Neural crest cell (in vitro differentiated cells): ENCODE measurements at regions not wholly inside any gene's neighbourhood (a gene's known extent, or its start where the extent isn't known, plus 50 kb on each side); places are given as distances from the start of the nearest gene placed in this dataset.
"Not testable (repeated sequence)": the region's sequence is repeated elsewhere in the genome, so short reads cannot be mapped to it uniquely, and the experiment has no call there.

Experiments
- DNase-seq: peaks from one replicate; pipeline ENCODE4 v3.0.0; 2021; ENCODE audit warnings: low read depth, mixed read lengths, low spot score
- H3K27ac Mint-ChIP-seq: one replicate; pipeline ENCODE4 v1.8.0; 2021; ENCODE audit warnings: mild to moderate bottlenecking, mixed read lengths; ENCODE audit not compliant: unreplicated experiment
- H3K27me3 Mint-ChIP-seq: 2 replicates; pipeline ENCODE4 v1.8.0; 2021; ENCODE audit warnings: low read depth, mild to moderate bottlenecking, mixed read lengths
- H3K36me3 Mint-ChIP-seq: 2 replicates; pipeline ENCODE4 v1.8.0; 2021; ENCODE audit warnings: low read depth, mild to moderate bottlenecking, mixed read lengths
- H3K4me1 Mint-ChIP-seq: 2 replicates; pipeline ENCODE4 v1.8.0; 2021; ENCODE audit warnings: mixed read lengths
- H3K4me3 Mint-ChIP-seq: one replicate; pipeline ENCODE4 v1.8.0; 2021; ENCODE audit warnings: mild to moderate bottlenecking, mixed read lengths
- H3K9me3 Mint-ChIP-seq: 2 replicates; pipeline ENCODE4 v1.8.0; 2021; ENCODE audit warnings: mixed read lengths
- CTCF ChIP-seq: fragments of 200-600 bp; sonication (generic); conservative IDR thresholded peaks from 2 replicates; pipeline ENCODE4 v1.5.0; 2021; ENCODE audit warnings: antibody characterized with exemption, mild to moderate bottlenecking

DNA sequence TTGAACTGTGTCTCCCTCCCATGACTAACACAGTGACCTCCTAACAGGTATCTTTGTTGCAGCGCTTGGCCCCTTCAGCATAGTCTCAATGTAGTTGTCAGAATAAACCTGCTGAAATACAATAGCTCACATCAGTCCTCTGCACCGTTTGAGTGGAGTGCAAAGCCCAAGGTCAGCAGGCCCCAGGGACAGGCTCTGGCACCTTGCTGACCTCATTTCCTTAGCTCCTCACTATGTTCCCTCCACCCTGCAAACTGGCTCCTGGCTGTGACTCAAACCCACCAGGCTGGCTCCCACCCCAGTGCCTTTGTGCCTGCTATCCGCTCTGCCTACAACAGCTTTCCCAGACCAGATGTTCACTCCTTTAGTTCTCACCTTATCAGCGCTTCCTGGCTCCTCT lies 146.7 kb downstream of the LRATD1 start:
- no peak for TF ChIP-seq CTCF
- DNase-seq, result no peak
- no peaks in the 10 kb centered on the region for H3K36me3 Mint-ChIP-seq
- H3K27me3 Mint-ChIP-seq, result no peaks in the 10 kb centered on the region
- H3K9me3 Mint-ChIP-seq, result peaks cover 3% of the 10 kb centered on the region
- no peak overlapping the region for H3K4me3 Mint-ChIP-seq
- H3K4me1 Mint-ChIP-seq, result no peaks in the 10 kb centered on the region
- H3K27ac Mint-ChIP-seq, result no peak overlapping the region

DNA sequence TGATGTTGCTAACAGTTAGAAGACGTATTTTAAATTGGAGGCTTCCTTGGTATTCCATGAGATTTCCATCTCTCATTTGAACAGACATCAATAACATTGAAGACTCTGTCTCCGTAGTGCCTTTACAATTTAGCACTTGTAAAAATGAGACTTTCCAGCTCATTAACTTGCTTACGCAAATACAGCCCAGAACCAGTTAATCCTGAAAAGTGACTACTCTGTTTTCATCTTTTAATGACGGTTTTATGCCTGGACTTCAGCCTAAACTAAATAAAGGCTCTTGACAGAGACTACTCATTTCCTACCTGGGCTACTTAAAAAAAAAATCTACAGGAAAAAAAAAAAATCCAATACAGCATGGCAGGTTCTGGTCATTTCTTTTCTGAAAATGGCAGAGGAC lies 148.6 kb downstream of the LRATD1 start:
- Mint-ChIP-seq H3K36me3 (no peaks in the 10 kb centered on the region), H3K27me3 (no peaks in the 10 kb centered on the region), H3K27ac (no peak overlapping the region), H3K9me3 (peaks cover 3% of the 10 kb centered on the region), H3K4me1 (no peaks in the 10 kb centered on the region), H3K4me3 (no peak overlapping the region)
- no peak for DNase-seq
- TF ChIP-seq CTCF, result no peak

DNA sequence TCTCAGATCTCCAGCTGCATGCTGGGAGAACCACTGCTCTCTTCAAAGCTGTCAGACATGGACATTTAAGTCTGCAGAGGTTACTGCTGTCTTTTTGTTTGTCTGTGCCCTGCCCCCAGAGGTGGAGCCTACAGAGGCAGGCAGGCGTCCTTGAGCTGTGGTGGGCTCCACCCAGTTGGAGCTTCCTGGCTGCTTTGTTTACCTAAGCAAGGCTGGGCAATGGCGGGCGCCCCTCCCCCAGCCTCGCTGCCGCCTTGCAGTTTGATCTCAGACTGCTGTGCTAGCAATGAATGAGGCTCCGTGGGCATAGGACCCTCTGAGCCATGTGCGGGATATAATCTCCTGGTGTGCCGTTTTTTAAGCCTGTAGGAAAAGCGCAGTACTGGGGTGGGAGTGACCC lies 156.3 kb downstream of the LRATD1 start:
- DNase-seq, H3K9me3 Mint-ChIP-seq, H3K4me3 Mint-ChIP-seq, H3K36me3 Mint-ChIP-seq, H3K27ac Mint-ChIP-seq, H3K4me1 Mint-ChIP-seq, H3K27me3 Mint-ChIP-seq: not testable (repeated sequence)

GRCh38 chr2:14790041-14790640 lies 157.6 kb downstream of the LRATD1 start:
- peaks cover 7% of the 10 kb centered on the region for H3K9me3 Mint-ChIP-seq
- H3K36me3 Mint-ChIP-seq, result peaks cover 5% of the 10 kb centered on the region
- H3K4me3 Mint-ChIP-seq, result no peak overlapping the region
- no peak overlapping the region for H3K27ac Mint-ChIP-seq
- no peaks in the 10 kb centered on the region for H3K4me1 Mint-ChIP-seq
- no peak for DNase-seq
- TF ChIP-seq CTCF, result no peak
- no peaks in the 10 kb centered on the region for H3K27me3 Mint-ChIP-seq

- no peaks in the 10 kb centered on the region for H3K36me3 Mint-ChIP-seq
- no peaks in the 10 kb centered on the region for H3K27me3 Mint-ChIP-seq
- TF ChIP-seq CTCF, result no peak
- H3K4me3 Mint-ChIP-seq, result no peak overlapping the region
- peaks cover 4% of the 10 kb centered on the region for H3K9me3 Mint-ChIP-seq
- H3K27ac Mint-ChIP-seq, result no peak overlapping the region
- H3K4me1 Mint-ChIP-seq, result no peaks in the 10 kb centered on the region
- DNase-seq, result no peak
Measured at GRCh38 chr2:14803994-14804393, 171.5 kb downstream of the LRATD1 start.

DNA sequence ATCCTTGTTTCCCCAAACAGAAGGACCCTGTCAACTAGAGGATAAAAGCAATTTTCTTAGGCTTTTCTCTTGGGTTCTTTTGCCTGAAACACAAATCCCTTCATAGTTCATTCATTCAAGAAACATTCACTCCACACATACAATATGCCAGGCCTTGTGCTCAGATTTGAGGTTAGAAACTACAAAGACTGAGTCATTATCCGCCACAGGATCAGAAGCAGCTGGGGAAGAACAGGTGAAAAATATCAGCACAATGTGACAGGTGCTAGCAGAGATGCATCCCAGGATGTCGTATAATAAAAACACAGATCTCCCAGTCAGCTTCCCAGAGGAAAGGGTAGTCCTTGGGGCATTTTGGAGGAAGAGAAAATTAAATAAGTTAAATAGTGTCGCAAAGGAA lies 172.4 kb downstream of the LRATD1 start:
- no peaks in the 10 kb centered on the region for H3K27me3 Mint-ChIP-seq
- no peak for TF ChIP-seq CTCF

More for the DNA sequence above, 172.4 kb downstream of the LRATD1 start:
- Mint-ChIP-seq H3K36me3 (peaks cover under 1% of the 10 kb centered on the region), H3K4me3 (no peak overlapping the region), H3K27ac (peak overlapping the region; percentile 29), H3K4me1 (no peaks in the 10 kb centered on the region), H3K9me3 (peaks cover 5% of the 10 kb centered on the region)
- DNase-seq, result no peak
